ENCODE measurements at regions not wholly inside any gene's neighbourhood (a gene's known extent, or its start where the extent isn't known, plus 50 kb on each side); places are given as distances from the start of the nearest gene placed in this dataset.
A peak's percentile ranks its signal among the peaks of the same experiment; 100 is the strongest.

- Histone ChIP-seq H3K36me3 (peaks cover 0 to 77% (median 4%) of the 10 kb centered on the region in 6 donors), H3K4me3 (no peak overlapping the region), H3K27ac (no peak overlapping the region), H3K27me3 (replicated peaks in 1 of 7) (no peaks in the 10 kb centered on the region), H3K9me3 (no peaks in the 10 kb centered on the region), H3K4me1 (peaks cover 11 to 67% (median 27%) of the 10 kb centered on the region in 6 donors)
- 81 to 90% (median 83%) methylated on average over 10 of the region's 10 CpGs for WGBS, 5 donors
- intact Hi-C loops (cut with DNase I; ENCODE audit: low total_unique reads) = no loop called here
- TF ChIP-seq, protein P1, sequence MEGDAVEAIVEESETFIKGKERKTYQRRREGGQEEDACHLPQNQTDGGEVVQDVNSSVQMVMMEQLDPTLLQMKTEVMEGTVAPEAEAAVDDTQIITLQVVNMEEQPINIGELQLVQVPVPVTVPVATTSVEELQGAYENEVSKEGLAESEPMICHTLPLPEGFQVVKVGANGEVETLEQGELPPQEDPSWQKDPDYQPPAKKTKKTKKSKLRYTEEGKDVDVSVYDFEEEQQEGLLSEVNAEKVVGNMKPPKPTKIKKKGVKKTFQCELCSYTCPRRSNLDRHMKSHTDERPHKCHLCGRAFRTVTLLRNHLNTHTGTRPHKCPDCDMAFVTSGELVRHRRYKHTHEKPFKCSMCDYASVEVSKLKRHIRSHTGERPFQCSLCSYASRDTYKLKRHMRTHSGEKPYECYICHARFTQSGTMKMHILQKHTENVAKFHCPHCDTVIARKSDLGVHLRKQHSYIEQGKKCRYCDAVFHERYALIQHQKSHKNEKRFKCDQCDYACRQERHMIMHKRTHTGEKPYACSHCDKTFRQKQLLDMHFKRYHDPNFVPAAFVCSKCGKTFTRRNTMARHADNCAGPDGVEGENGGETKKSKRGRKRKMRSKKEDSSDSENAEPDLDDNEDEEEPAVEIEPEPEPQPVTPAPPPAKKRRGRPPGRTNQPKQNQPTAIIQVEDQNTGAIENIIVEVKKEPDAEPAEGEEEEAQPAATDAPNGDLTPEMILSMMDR (IDR thresholded peaks at IDR 0.05 in 8 of 11, conservative IDR thresholded peaks at IDR 0.05 in 3 of 11) = no peak
- TF ChIP-seq POLR2A (IDR thresholded peaks at IDR 0.05) = no peak
- no peak for TF ChIP-seq POLR2AphosphoS5 (IDR thresholded peaks at IDR 0.05)
- DNase-seq = no peak
Observed at GRCh38 chr22:49636214-49636613, 191.5 kb downstream of the BRD1 start.

DNA sequence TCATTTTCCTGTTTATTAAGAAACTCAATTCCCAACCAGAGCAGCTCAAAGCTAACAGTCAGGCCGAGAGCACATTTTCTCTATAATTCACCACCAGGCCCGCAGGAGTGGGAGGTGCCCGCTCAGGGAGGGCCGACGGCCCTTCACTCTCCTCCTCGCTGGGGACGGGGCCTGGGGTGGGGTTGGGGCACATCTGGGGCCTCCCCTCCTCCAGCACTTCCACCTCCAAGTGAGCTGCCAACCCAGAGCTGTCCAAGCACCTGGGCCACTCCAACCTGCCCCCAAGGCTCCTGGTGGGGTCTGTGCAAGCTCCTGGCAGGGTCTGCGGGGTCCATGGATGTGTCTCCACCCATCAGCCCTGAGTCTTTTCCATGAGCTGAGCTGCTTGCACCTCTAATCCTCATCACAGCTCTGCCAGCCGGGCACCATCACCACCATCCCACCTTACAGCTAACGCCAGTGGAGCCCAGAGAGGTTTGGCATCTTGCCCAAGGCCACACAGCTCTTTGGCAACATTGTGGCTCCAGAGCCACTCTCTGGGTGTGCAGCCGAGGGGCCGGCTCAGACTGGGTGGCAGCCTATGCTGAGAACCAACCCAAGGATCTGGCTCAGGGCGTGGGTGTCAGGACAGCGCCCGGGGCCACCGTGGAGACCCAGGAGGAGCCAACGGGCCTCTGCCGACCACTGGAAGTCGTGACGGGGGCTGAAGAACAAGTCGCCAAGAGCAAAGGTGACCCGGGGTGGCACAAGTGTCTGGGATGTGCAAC is 193.5 kb downstream of the BRD1 start:
- DNase-seq = no peak
- Histone ChIP-seq H3K27ac (no peak overlapping the region), H3K27me3 (replicated peaks in 1 of 7) (no peaks in the 10 kb centered on the region), H3K4me1 (peaks cover 9 to 48% (median 20%) of the 10 kb centered on the region in 6 donors), H3K4me3 (no peak overlapping the region), H3K9me3 (no peaks in the 10 kb centered on the region), H3K36me3 (peaks cover 0 to 58% (median 4%) of the 10 kb centered on the region in 6 donors)
- intact Hi-C loops (cut with DNase I; ENCODE audit: low total_unique reads) = no loop called here
- TF ChIP-seq, protein P1 (IDR thresholded peaks at IDR 0.05 in 8 of 11, conservative IDR thresholded peaks at IDR 0.05 in 3 of 11) = no peak
- TF ChIP-seq POLR2A (IDR thresholded peaks at IDR 0.05) (no peak), POLR2AphosphoS5 (IDR thresholded peaks at IDR 0.05) (no peak)
- 73 to 86% (median 83%) methylated on average over 17 to 22 of the region's 22 CpGs for WGBS, 5 donors

- Histone ChIP-seq H3K9me3 (no peaks in the 10 kb centered on the region), H3K4me3 (no peak overlapping the region), H3K27ac (peak overlapping the region in 1 of 8 donors; percentile 12), H3K27me3 (replicated peaks in 1 of 7) (no peaks in the 10 kb centered on the region), H3K36me3 (peaks cover 0 to 53% (median under 1%) of the 10 kb centered on the region in 6 donors), H3K4me1 (peaks cover 5 to 46% (median 16%) of the 10 kb centered on the region in 6 donors)
- intact Hi-C loops (cut with DNase I; ENCODE audit: low total_unique reads) = no loop called here
- TF ChIP-seq POLR2AphosphoS5 (IDR thresholded peaks at IDR 0.05) (no peak), POLR2A (IDR thresholded peaks at IDR 0.05) (no peak)
- TF ChIP-seq, protein P1 (IDR thresholded peaks at IDR 0.05 in 8 of 11, conservative IDR thresholded peaks at IDR 0.05 in 3 of 11) = no peak
- DNase-seq = no peak
- 65 to 81% (median 74%) methylated on average over 5 to 12 of the region's 12 CpGs for WGBS, 5 donors
Observed at GRCh38 chr22:49633010-49633324, 194.7 kb downstream of the BRD1 start.

- TF ChIP-seq POLR2A (IDR thresholded peaks at IDR 0.05) (no peak), POLR2AphosphoS5 (IDR thresholded peaks at IDR 0.05) (peak; percentile 19 to 72 (median 56))
- TF ChIP-seq, protein P1 (IDR thresholded peaks at IDR 0.05 in 8 of 11, conservative IDR thresholded peaks at IDR 0.05 in 3 of 11) = peak; percentile 22 to 81 (median 63)
- H3K27ac ChIP-seq = peak overlapping the region in 1 of 8 donors; percentile 12
- H3K4me3 ChIP-seq = peak overlapping the region in 1 of 8 donors; percentile 43
- 35 to 64% (median 57%) methylated on average over 41 to 51 of the region's 51 CpGs for WGBS, 5 donors
- no peaks in the 10 kb centered on the region for H3K9me3 ChIP-seq
- H3K4me1 ChIP-seq = peaks cover 5 to 43% (median 16%) of the 10 kb centered on the region in 6 donors
- H3K36me3 ChIP-seq = peaks cover 0 to 47% (median 0%) of the 10 kb centered on the region in 6 donors
- DNase-seq = no peak
- no peaks in the 10 kb centered on the region for H3K27me3 ChIP-seq (replicated peaks in 1 of 7)
- intact Hi-C loops (cut with DNase I; ENCODE audit: low total_unique reads) = no loop called here
Observed at GRCh38 chr22:49632199-49633009, 195.3 kb downstream of the BRD1 start.

Data from spleen (tissue), 11 donors.